ENCODE measurements at regions not wholly inside any gene's neighbourhood (a gene's known extent, or its start where the extent isn't known, plus 50 kb on each side); places are given as distances from the start of the nearest gene placed in this dataset.

DNA sequence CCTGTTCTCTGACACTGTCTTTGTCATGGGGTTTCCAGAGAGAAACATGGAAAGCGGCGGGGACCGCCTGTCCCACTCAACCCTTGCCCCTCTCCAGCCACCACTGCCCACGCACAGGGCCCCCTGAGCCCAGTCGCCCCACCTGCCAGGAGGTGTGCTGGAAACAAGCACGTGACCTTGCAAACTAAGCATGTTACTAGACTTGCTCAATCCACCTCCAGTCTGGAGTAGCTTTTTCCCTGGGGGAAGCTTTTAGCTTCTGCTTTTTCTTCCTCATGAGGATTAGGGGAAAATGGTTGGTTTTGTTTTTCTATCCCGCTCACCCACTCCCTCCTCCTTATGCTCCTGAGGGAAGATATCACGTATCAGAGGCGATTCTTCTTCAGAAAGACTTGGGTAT is 105.7 kb downstream of the PLEKHG1 start:
- TF ChIP-seq, protein P1, sequence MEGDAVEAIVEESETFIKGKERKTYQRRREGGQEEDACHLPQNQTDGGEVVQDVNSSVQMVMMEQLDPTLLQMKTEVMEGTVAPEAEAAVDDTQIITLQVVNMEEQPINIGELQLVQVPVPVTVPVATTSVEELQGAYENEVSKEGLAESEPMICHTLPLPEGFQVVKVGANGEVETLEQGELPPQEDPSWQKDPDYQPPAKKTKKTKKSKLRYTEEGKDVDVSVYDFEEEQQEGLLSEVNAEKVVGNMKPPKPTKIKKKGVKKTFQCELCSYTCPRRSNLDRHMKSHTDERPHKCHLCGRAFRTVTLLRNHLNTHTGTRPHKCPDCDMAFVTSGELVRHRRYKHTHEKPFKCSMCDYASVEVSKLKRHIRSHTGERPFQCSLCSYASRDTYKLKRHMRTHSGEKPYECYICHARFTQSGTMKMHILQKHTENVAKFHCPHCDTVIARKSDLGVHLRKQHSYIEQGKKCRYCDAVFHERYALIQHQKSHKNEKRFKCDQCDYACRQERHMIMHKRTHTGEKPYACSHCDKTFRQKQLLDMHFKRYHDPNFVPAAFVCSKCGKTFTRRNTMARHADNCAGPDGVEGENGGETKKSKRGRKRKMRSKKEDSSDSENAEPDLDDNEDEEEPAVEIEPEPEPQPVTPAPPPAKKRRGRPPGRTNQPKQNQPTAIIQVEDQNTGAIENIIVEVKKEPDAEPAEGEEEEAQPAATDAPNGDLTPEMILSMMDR (IDR thresholded peaks at IDR 0.05) = no peak
- TF ChIP-seq POLR2A (IDR thresholded peaks at IDR 0.05) = no peak
